Muscle layer of colon (tissue), 2 donors: ENCODE measurements at regions not wholly inside any gene's neighbourhood (a gene's known extent, or its start where the extent isn't known, plus 50 kb on each side); places are given as distances from the start of the nearest gene placed in this dataset.

ENCODE experiments used
- H3K27ac ChIP-seq: one replicate; pipeline ENCODE4 v1.7.0; 2013; ENCODE audit warnings: low read depth, mild to moderate bottlenecking, low read length, moderate library complexity
- H3K27me3 ChIP-seq, 2 donors: one replicate each; pipeline ENCODE4 v1.7.0; 2013; ENCODE audit warnings: low read length in 2 of 2, mild to moderate bottlenecking in 2 of 2; ENCODE audit not compliant: insufficient read depth in 2 of 2, control insufficient read depth in 1 of 2
- H3K36me3 ChIP-seq: one replicate; pipeline ENCODE4 v1.7.0; 2013; ENCODE audit warnings: mild to moderate bottlenecking, low read length; ENCODE audit not compliant: insufficient read depth
- H3K4me1 ChIP-seq: one replicate; pipeline ENCODE4 v1.7.0; 2013; ENCODE audit warnings: mild to moderate bottlenecking, low read length; ENCODE audit not compliant: insufficient read depth
- H3K4me3 ChIP-seq, 2 donors: one replicate each; pipeline ENCODE4 v1.7.0; 2013; ENCODE audit warnings: low read length in 2 of 2, low read depth in 1 of 2, mild to moderate bottlenecking in 1 of 2, moderate library complexity in 1 of 2
- H3K9ac ChIP-seq: one replicate; pipeline ENCODE4 v1.7.0; 2013; ENCODE audit warnings: low read length
- H3K9me3 ChIP-seq: one replicate; pipeline ENCODE4 v1.7.0; 2013; ENCODE audit warnings: mild to moderate bottlenecking, low read length
- donor health status: abdominal sarcoma.
- donor health status: Adenocarcinoma of cecum.

- H3K27me3 ChIP-seq, result no peaks in the 10 kb centered on the region
- H3K9ac ChIP-seq, result peak overlapping the region; percentile 70
- H3K27ac ChIP-seq, result peak overlapping the region; percentile 39
- peak overlapping the region; percentile 49 to 72 for H3K4me3 ChIP-seq
- no peaks in the 10 kb centered on the region for H3K36me3 ChIP-seq
- no peaks in the 10 kb centered on the region for H3K4me1 ChIP-seq
- no peaks in the 10 kb centered on the region for H3K9me3 ChIP-seq
Observed at GRCh38 chr6:26304797-26305640, 60.0 kb upstream of the BTN3A2 start.

GRCh38 chr6:26305641-26305969 is 59.4 kb upstream of the BTN3A2 start:
- Histone ChIP-seq H3K9ac (no peak overlapping the region), H3K36me3 (no peaks in the 10 kb centered on the region), H3K4me3 (peak overlapping the region in 1 of 2 donors; percentile 72), H3K27ac (no peak overlapping the region), H3K4me1 (no peaks in the 10 kb centered on the region), H3K9me3 (no peaks in the 10 kb centered on the region), H3K27me3 (no peaks in the 10 kb centered on the region)

- no peaks in the 10 kb centered on the region for H3K9me3 ChIP-seq
- no peaks in the 10 kb centered on the region for H3K36me3 ChIP-seq
- no peaks in the 10 kb centered on the region for H3K4me1 ChIP-seq
- H3K27me3 ChIP-seq, result no peaks in the 10 kb centered on the region
- no peak overlapping the region for H3K27ac ChIP-seq
- no peak overlapping the region for H3K9ac ChIP-seq
- H3K4me3 ChIP-seq, result no peak overlapping the region
Observed at GRCh38 chr6:26306232-26306631, 58.8 kb upstream of the BTN3A2 start.

- H3K4me1 ChIP-seq, result peaks cover 10% of the 10 kb centered on the region
Observed at GRCh38 chr6:26307850-26308249, 57.1 kb upstream of the BTN3A2 start.

DNA sequence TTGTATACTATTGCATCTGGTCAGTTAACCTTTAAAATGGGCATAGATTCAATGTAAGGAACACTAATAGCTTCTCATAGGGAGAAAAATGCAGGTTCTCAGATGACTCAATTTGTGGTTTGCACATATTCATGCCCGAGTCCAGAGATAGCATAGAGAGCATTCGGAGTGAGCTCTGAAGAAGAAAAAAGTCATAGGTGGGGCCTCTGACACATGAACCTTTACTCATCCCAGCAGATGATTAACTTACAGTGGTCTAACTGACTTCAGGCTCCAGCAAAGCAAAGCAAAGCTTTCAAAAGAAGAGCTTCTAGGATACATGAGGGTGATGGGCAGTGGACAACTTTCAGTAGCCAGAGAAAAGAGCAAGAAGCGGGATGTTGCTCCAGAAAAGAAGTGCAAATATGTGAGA is 55.3 kb upstream of the BTN3A2 start:
- Histone ChIP-seq H3K4me1 (peaks cover 11% of the 10 kb centered on the region), H3K9ac (no peak overlapping the region), H3K36me3 (no peaks in the 10 kb centered on the region), H3K4me3 (no peak overlapping the region), H3K27ac (no peak overlapping the region), H3K27me3 (no peaks in the 10 kb centered on the region), H3K9me3 (no peaks in the 10 kb centered on the region)

More at GRCh38 chr6:26307850-26308249, 57.1 kb upstream of the BTN3A2 start:
- Histone ChIP-seq H3K27ac (no peak overlapping the region), H3K36me3 (no peaks in the 10 kb centered on the region), H3K4me3 (no peak overlapping the region), H3K9ac (no peak overlapping the region), H3K27me3 (no peaks in the 10 kb centered on the region), H3K9me3 (no peaks in the 10 kb centered on the region)

DNA sequence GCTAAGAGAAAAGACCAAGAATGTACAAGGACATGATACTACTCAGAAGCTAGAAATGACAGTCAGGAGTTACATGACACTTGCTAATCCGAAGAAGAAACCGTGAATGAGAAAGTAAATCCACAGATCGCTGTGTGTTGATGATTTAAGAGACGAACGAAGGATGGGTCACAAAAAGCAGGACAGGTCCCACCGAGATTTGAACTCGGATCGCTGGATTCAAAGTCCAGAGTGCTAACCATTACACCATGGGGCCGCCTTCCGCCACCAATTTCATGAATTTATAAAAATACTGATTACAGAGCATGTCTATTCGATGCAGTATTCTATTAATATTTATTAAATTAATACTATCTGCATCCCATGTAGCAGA is 54.0 kb upstream of the BTN3A2 start:
- Histone ChIP-seq H3K4me3 (no peak overlapping the region), H3K4me1 (peaks cover 11% of the 10 kb centered on the region), H3K36me3 (no peaks in the 10 kb centered on the region), H3K27me3 (no peaks in the 10 kb centered on the region), H3K9ac (no peak overlapping the region), H3K27ac (no peak overlapping the region), H3K9me3 (no peaks in the 10 kb centered on the region)

DNA sequence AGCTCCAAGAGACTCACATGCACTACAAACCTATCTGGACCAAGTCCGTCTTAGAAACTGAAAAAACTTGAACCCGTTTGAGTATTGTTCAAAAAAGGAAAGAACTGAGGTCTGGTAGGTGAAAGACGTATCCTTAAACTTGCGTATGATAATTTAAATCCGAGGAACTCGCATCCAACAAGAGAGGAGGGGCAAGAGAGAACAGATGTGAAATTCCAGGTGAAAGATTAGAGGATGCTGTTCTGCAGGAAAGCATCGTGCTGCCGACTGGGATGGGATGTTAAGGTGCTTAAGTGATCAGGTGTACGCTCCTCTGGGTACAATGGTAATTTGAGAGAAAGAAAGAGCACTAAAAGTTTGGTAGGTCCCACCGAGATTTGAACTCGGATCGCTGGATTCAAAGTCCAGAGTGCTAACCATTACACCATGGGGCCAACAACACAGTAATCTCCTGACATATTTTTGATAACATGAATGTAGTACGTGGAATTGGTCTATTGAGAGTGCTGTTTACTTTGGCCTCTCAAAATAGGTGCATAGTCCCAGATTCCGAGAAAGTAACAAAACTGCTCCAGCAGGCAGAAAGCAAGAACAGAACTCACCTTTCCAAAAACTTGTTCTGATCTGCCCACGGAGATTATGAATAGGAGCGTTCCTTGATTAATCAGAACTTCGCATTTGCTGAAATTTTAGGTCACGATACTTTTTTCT is 53.5 kb upstream of the BTN3A2 start:
- H3K27me3 ChIP-seq, result no peaks in the 10 kb centered on the region
- H3K4me3 ChIP-seq, result peak overlapping the region; percentile 34 to 49
- peaks cover 11% of the 10 kb centered on the region for H3K4me1 ChIP-seq
- no peak overlapping the region for H3K27ac ChIP-seq
- no peaks in the 10 kb centered on the region for H3K9me3 ChIP-seq
- H3K36me3 ChIP-seq, result no peaks in the 10 kb centered on the region
- H3K9ac ChIP-seq, result no peak overlapping the region

- no peaks in the 10 kb centered on the region for H3K36me3 ChIP-seq
- H3K9ac ChIP-seq, result no peak overlapping the region
- no peaks in the 10 kb centered on the region for H3K27me3 ChIP-seq
- H3K4me3 ChIP-seq, result peak overlapping the region; percentile 34 to 49
- H3K4me1 ChIP-seq, result peaks cover 11% of the 10 kb centered on the region
- no peak overlapping the region for H3K27ac ChIP-seq
- H3K9me3 ChIP-seq, result no peaks in the 10 kb centered on the region
Observed at GRCh38 chr6:26312096-26312463, 52.9 kb upstream of the BTN3A2 start.

- H3K9ac ChIP-seq, result no peak overlapping the region
- H3K4me1 ChIP-seq, result peaks cover 11% of the 10 kb centered on the region
- peaks cover 2 to 5% of the 10 kb centered on the region in 2 donors for H3K27me3 ChIP-seq
- no peak overlapping the region for H3K27ac ChIP-seq
- H3K4me3 ChIP-seq, result peak overlapping the region; percentile 34 to 49
- no peaks in the 10 kb centered on the region for H3K36me3 ChIP-seq
- H3K9me3 ChIP-seq, result no peaks in the 10 kb centered on the region
Observed at GRCh38 chr6:26312501-26313397, 52.2 kb upstream of the BTN3A2 start.
